K562 (cell line): ENCODE measurements at regions not wholly inside any gene's neighbourhood (a gene's known extent, or its start where the extent isn't known, plus 50 kb on each side); places are given as distances from the start of the nearest gene placed in this dataset.

ENCODE experiments used
- ATAC-seq: fragments of 200-7000 bp; cut with Tn5 transposase; 3 replicates; pipeline ENCODE4 v1.9.1; 2020; ENCODE audit warnings: moderate library complexity
- BruUV-seq: library from RNA; stranded (reverse); fragments of 400-500 nt; replicated peaks from 2 replicates; lab custom pipeline; 2021; lab: Mats Ljungman, UMichigan
- CTCF ChIA-PET: fragments of 300-600 bp; formaldehyde crosslinking; extraction: SDS; loops from one replicate; lab custom pipeline; 2021; ENCODE audit warnings: low intra/inter-chr PET ratio; lab: Yijun Ruan, JAX
- POLR2A ChIA-PET: fragments of 300-600, 350-650 bp; sonication (Branson Sonifier 250); formaldehyde crosslinking; extraction: SDS; loops from one replicate; lab custom pipeline; 2021; ENCODE audit warnings: antibody characterized with exemption, inconsistent platforms; lab: Yijun Ruan, JAX
- DNase-seq, 4 experiments: peaks; one replicate each; pipeline versions ENCODE4 v3.0.0 to v3.0.0-alpha.2; 2011 to 2018; ENCODE audit warnings: low spot score in 3 of 4, mixed read lengths in 3 of 4; ENCODE audit errors: extremely low read depth in 1 of 4
- FAIRE-seq: peaks from 2 replicates; lab custom pipeline; 2011; peaks lifted over from hg19 to GRCh38; lab: Jason Lieb, UNC
- H2AFZ ChIP-seq: 2 replicates; pipeline ENCODE4 v1.6.0; 2011; ENCODE audit warnings: low read depth, low read length, control low read depth, inconsistent platforms
- H3K27ac ChIP-seq: fragments of 200-600 bp; 3 replicates; pipeline ENCODE4 v1.8.0; 2011; ENCODE audit warnings: low read depth, mild to moderate bottlenecking, control low read depth, inconsistent platforms, low read length, moderate library complexity, mixed read lengths; ENCODE audit errors: extremely low read depth
- H3K27me3 ChIP-seq, 2 experiments: fragments of 300-600 bp in 1 of 2; 2 replicates in 1 of 2; 3 replicates in 1 of 2; pipeline versions ENCODE4 v1.6.0 to v1.8.0; 2011; ENCODE audit warnings: inconsistent platforms in 2 of 2, low read length in 2 of 2, mild to moderate bottlenecking in 1 of 2, mixed read lengths in 1 of 2, moderate library complexity in 1 of 2; ENCODE audit not compliant: control insufficient read depth in 2 of 2, insufficient read depth in 2 of 2
- H3K36me3 ChIP-seq: fragments of 300-600 bp; 3 replicates; pipeline ENCODE4 v1.8.0; 2011; ENCODE audit warnings: mild to moderate bottlenecking, low read length, inconsistent platforms; ENCODE audit not compliant: control insufficient read depth, insufficient read depth
- H3K4me1 ChIP-seq, 2 experiments: fragments of 200-600 bp in 1 of 2; replicated peaks in 1 of 2; 2 replicates in 1 of 2; 3 replicates in 1 of 2; pipeline versions ENCODE4 v1.5.1 to v1.8.0; 2011; ENCODE audit warnings: inconsistent platforms in 2 of 2, low read length in 2 of 2, mild to moderate bottlenecking in 1 of 2, mixed read lengths in 1 of 2, moderate library complexity in 1 of 2; ENCODE audit not compliant: control insufficient read depth in 2 of 2, insufficient read depth in 2 of 2
- H3K4me2 ChIP-seq: 2 replicates; pipeline ENCODE4 v1.6.1; 2011; ENCODE audit warnings: low read length, control low read depth, inconsistent platforms, mixed read lengths; ENCODE audit not compliant: insufficient read depth
- H3K4me3 ChIP-seq: fragments of 200-600 bp; sonication (generic), shearing (Covaris generic); 2 replicates; pipeline ENCODE4 v1.5.1; 2016; ENCODE audit warnings: control low read depth, inconsistent platforms
- H3K79me2 ChIP-seq: fragments of 200-600 bp; 3 replicates; pipeline ENCODE4 v1.8.0; 2011; ENCODE audit warnings: low read length, inconsistent platforms; ENCODE audit not compliant: control insufficient read depth, insufficient read depth
- H3K9ac ChIP-seq, 2 experiments: 2 replicates each; pipeline versions ENCODE4 v1.6.0 to v1.6.1; 2011; ENCODE audit warnings: low read depth in 2 of 2, low read length in 2 of 2, control low read depth in 1 of 2, inconsistent platforms in 1 of 2, mild to moderate bottlenecking in 1 of 2, mixed read lengths in 1 of 2; ENCODE audit not compliant: insufficient read depth in 1 of 2
- H3K9me1 ChIP-seq: one replicate; pipeline ENCODE4 v1.6.0; 2011; ENCODE audit warnings: inconsistent platforms, mild to moderate bottlenecking, low read length, moderate library complexity; ENCODE audit not compliant: control insufficient read depth, insufficient read depth
- H3K9me3 ChIP-seq: replicated peaks from 2 replicates; pipeline ENCODE4 v1.5.1; 2011; ENCODE audit warnings: low read depth, low read length, inconsistent platforms; ENCODE audit not compliant: control insufficient read depth, insufficient read depth
- H4K20me1 ChIP-seq: replicated peaks from 2 replicates; pipeline ENCODE4 v1.6.1; 2011; ENCODE audit warnings: low read length, inconsistent platforms, mixed read lengths; ENCODE audit not compliant: control insufficient read depth, insufficient read depth
- EHMT2 ChIP-seq: fragments of 450-650 bp; IDR thresholded peaks from 2 replicates; pipeline ENCODE4 v1.6.1; 2018; ENCODE audit warnings: antibody characterized with exemption
- FOXJ2 ChIP-seq: fragments of 200-800 bp; sonication (Bioruptor generic); IDR thresholded peaks from 2 replicates; pipeline ENCODE4 v1.6.1; 2016; ENCODE audit warnings: missing genetic modification characterization, missing compliant biosample characterization
- KDM1A ChIP-seq, 2 experiments: fragments of 450-650 bp; IDR thresholded peaks; 2 replicates each; pipeline ENCODE4 v1.6.1; 2016; ENCODE audit warnings: mild to moderate bottlenecking in 2 of 2
- MEIS2 ChIP-seq: fragments of 450-650 bp; IDR thresholded peaks from 2 replicates; pipeline ENCODE4 v1.6.1; 2014; ENCODE audit warnings: mild to moderate bottlenecking; ENCODE audit not compliant: partially characterized antibody
- RNF2 ChIP-seq: sonication (generic); IDR thresholded peaks from 2 replicates; pipeline ENCODE4 v1.6.1; 2016
- SMC3 ChIP-seq: conservative IDR thresholded peaks from 2 replicates; pipeline ENCODE4 v1.6.1; 2011; ENCODE audit warnings: low read depth, low read length, improper control_type of control experiment; ENCODE audit not compliant: insufficient read depth
- UBTF ChIP-seq, 2 experiments: IDR thresholded peaks; 2 replicates each; pipeline ENCODE4 v1.6.1; 2012; ENCODE audit warnings: improper control_type of control experiment in 2 of 2, low read depth in 2 of 2, low read length in 2 of 2, borderline replicate concordance in 1 of 2
- YBX1 ChIP-seq: fragments of 450-650 bp; IDR thresholded peaks from 2 replicates; pipeline ENCODE4 v1.7.1; 2016; ENCODE audit warnings: mild to moderate bottlenecking
- ZNF407 ChIP-seq: fragments of 450-650 bp; IDR thresholded peaks from 2 replicates; pipeline ENCODE4 v1.6.1; 2016; ENCODE audit warnings: low read depth
- ZNF444 ChIP-seq: fragments of 250-450 bp; sonication (Bioruptor Pico); IDR thresholded peaks from 2 replicates; pipeline ENCODE4 v1.4.0; 2020; ENCODE audit warnings: mild to moderate bottlenecking, moderate library complexity
- ZNF75A ChIP-seq: fragments of 450-650 bp; formaldehyde crosslinking; IDR thresholded peaks from 2 replicates; pipeline ENCODE4 v1.4.0; 2020; ENCODE audit warnings: mild to moderate bottlenecking
- ZSCAN32 ChIP-seq: fragments of 450-650 bp; formaldehyde crosslinking; IDR thresholded peaks from 2 replicates; pipeline ENCODE4 v1.4.0; 2020; ENCODE audit warnings: mild to moderate bottlenecking, moderate library complexity
- WGBS: fragments of 100-300 bp; shearing (Covaris generic); methylation state at CpG from one replicate; pipeline ENCODE4 v1.1.6; 2016; ENCODE audit warnings: low coverage, mixed read lengths; ENCODE audit not compliant: insufficient coverage; ENCODE audit errors: missing lambda C conversion rate; 5-methylcytosine and 5-hydroxymethylcytosine counted together
- in situ Hi-C: fragments of 300-500 bp; cut with MboI; formaldehyde crosslinking; loops from 4 replicates; pipeline ENCODE4 v1.15.0; 2018; ENCODE audit warnings: inconsistent platforms, mixed read lengths
- intact Hi-C: fragments of 100-400 bp; cut with micrococcal nuclease; formaldehyde crosslinking; loops from 2 replicates; pipeline ENCODE4 v1.14.2; 2022

- Histone ChIP-seq H2AFZ (no peak overlapping the region), H3K27me3 (no peaks in the 10 kb centered on the region), H3K79me2 (no peaks in the 10 kb centered on the region), H3K4me3 (no peak overlapping the region), H3K27ac (no peak overlapping the region), H3K4me2 (no peak overlapping the region), H3K36me3 (no peaks in the 10 kb centered on the region), H3K9me1 (no peaks in the 10 kb centered on the region), H3K9ac (no peak overlapping the region), H3K9me3 (no peaks in the 10 kb centered on the region), H4K20me1 (no peaks in the 10 kb centered on the region), H3K4me1 (peaks cover 3 to 8% of the 10 kb centered on the region in 2 experiments; a peak in 4 of 5 replicates)
- WGBS = 77% methylated on average over 14 of the region's 28 CpGs
- DNase-seq (no peak), ATAC-seq (no peak), FAIRE-seq (no peak)
- intact Hi-C loops = no loop called here
- CTCF ChIA-PET = no interaction called here
- in situ Hi-C loops = no loop called here
- POLR2A ChIA-PET = interaction anchor here (0.9 kb wide), 1 partner anchor 72 kb away, joined by 3 read pairs; no protein-coding TSS in a partner anchor
- BruUV-seq = no TSS peak
- no peak for TF ChIP-seq EHMT2
- no peak for TF ChIP-seq YBX1
- no peak for TF ChIP-seq SMC3
- TF ChIP-seq RNF2 = no peak
- TF ChIP-seq ZNF444 (CRISPR knock-in tag) = no peak
- TF ChIP-seq FOXJ2 (tag) = no peak
- TF ChIP-seq MEIS2 = no peak
- TF ChIP-seq ZNF407 = no peak
- no peak for TF ChIP-seq KDM1A (IDR thresholded peaks at IDR 0.05)
- no peak for TF ChIP-seq UBTF (IDR thresholded peaks at IDR 0.05; ENCODE audit: borderline replicate concordance in 1 of 2, low read depth in 2 of 2, low read length in 2 of 2)
- no peak for TF ChIP-seq ZSCAN32
- TF ChIP-seq ZNF75A (CRISPR knock-in tag) = no peak
These were observed 56.0 kb upstream of the ZNF195 start for GRCh38 chr11:3434976-3435375.
